GM12878 (cell line): ENCODE measurements at regions not wholly inside any gene's neighbourhood (a gene's known extent, or its start where the extent isn't known, plus 50 kb on each side); places are given as distances from the start of the nearest gene placed in this dataset.

Source experiments
- ATAC-seq: fragments of 200-7000 bp; cut with Tn5 transposase; 3 replicates; pipeline ENCODE4 v1.9.1; 2020; ENCODE audit warnings: mild to moderate bottlenecking, moderate library complexity
- BruUV-seq: library from RNA; stranded (reverse); fragments of 400-500 nt; replicated peaks from 2 replicates; lab custom pipeline; 2021; lab: Mats Ljungman, UMichigan
- CTCF ChIA-PET: fragments of 300-600 bp; sonication (Branson Sonifier 250); formaldehyde crosslinking; extraction: SDS; loops from one replicate; lab custom pipeline; 2021; ENCODE audit warnings: inconsistent platforms; lab: Yijun Ruan, JAX
- POLR2A ChIA-PET: fragments of 350-600 bp; formaldehyde crosslinking; extraction: SDS; loops from one replicate; lab custom pipeline; 2021; ENCODE audit warnings: inconsistent platforms; lab: Charles Lee
- RAD21 ChIA-PET: fragments of 300-600 bp; sonication (Branson Sonifier 250); formaldehyde crosslinking; loops from one replicate; lab custom pipeline; 2023; ENCODE audit warnings: antibody characterized with exemption; ENCODE audit not compliant: unreplicated experiment; lab: Charles Lee
- SMC1A ChIA-PET: fragments of 300-600 bp; sonication (Branson Sonifier 250); formaldehyde crosslinking; loops from one replicate; lab custom pipeline; 2023; ENCODE audit not compliant: unreplicated experiment, uncharacterized antibody; lab: Charles Lee
- DNase-seq: peaks from one replicate; pipeline ENCODE4 v3.0.0-alpha.2; 2011; ENCODE audit warnings: low read depth, low spot score
- FAIRE-seq: peaks from 3 replicates; lab custom pipeline; 2011; peaks lifted over from hg19 to GRCh38; lab: Jason Lieb, UNC
- H2AFZ ChIP-seq: 2 replicates; pipeline ENCODE4 v1.6.0; 2011; ENCODE audit warnings: low read depth, low read length, control low read depth; ENCODE audit not compliant: control insufficient read depth
- H3K27ac ChIP-seq: 2 replicates; pipeline ENCODE4 v1.5.1; 2011; ENCODE audit warnings: control low read depth; ENCODE audit not compliant: control insufficient read depth, insufficient read depth
- H3K27me3 ChIP-seq, 2 experiments: replicated peaks in 1 of 2; 2 replicates each; pipeline versions ENCODE4 v1.6.0 to v1.6.1; 2011; ENCODE audit warnings: low read length in 1 of 2; ENCODE audit not compliant: control insufficient read depth in 2 of 2, insufficient read depth in 2 of 2
- H3K36me3 ChIP-seq, 2 experiments: 2 replicates each; pipeline ENCODE4 v1.5.1; 2011; ENCODE audit warnings: low read length in 1 of 2; ENCODE audit not compliant: control insufficient read depth in 2 of 2, insufficient read depth in 2 of 2
- H3K4me1 ChIP-seq: 2 replicates; pipeline ENCODE4 v1.6.1; 2011; ENCODE audit warnings: mild to moderate bottlenecking, low read length, moderate library complexity, mixed read lengths; ENCODE audit not compliant: control insufficient read depth, insufficient read depth
- H3K4me2 ChIP-seq: 2 replicates; pipeline ENCODE4 v1.6.0; 2011; ENCODE audit warnings: control low read depth; ENCODE audit not compliant: control insufficient read depth, insufficient read depth
- H3K4me3 ChIP-seq: fragments of 200-600 bp; sonication (generic); 2 replicates; pipeline ENCODE4 v1.5.1; 2016
- H3K79me2 ChIP-seq: 2 replicates; pipeline ENCODE4 v1.6.0; 2011; ENCODE audit warnings: low read length; ENCODE audit not compliant: control insufficient read depth, insufficient read depth
- H3K9ac ChIP-seq: 2 replicates; pipeline ENCODE4 v1.8.0; 2011; ENCODE audit warnings: low read length, control low read depth, mixed read lengths; ENCODE audit not compliant: control insufficient read depth, insufficient read depth
- H3K9me3 ChIP-seq: replicated peaks from 3 replicates; pipeline ENCODE4 v1.5.1; 2011; ENCODE audit warnings: mild to moderate bottlenecking, low read length; ENCODE audit not compliant: control insufficient read depth, insufficient read depth
- H4K20me1 ChIP-seq: 2 replicates; pipeline ENCODE4 v1.6.0; 2011; ENCODE audit not compliant: control insufficient read depth, insufficient read depth
- BACH1 ChIP-seq: fragments of 450-650 bp; IDR thresholded peaks from 2 replicates; pipeline ENCODE4 v1.6.1; 2017; ENCODE audit warnings: mild to moderate bottlenecking, borderline replicate concordance
- CEBPB ChIP-seq, 2 experiments: fragments of 150-350 bp in 1 of 2; IDR thresholded peaks; 2 replicates each; pipeline ENCODE4 v1.6.1; 2012 to 2014; ENCODE audit warnings: low read depth in 2 of 2, low read length in 2 of 2, borderline replicate concordance in 1 of 2, inconsistent platforms in 1 of 2
- FOXK2 ChIP-seq: fragments of 450-650 bp; IDR thresholded peaks from 2 replicates; pipeline ENCODE4 v1.6.1; 2017; ENCODE audit warnings: mild to moderate bottlenecking, moderate library complexity
- TCF7 ChIP-seq: IDR thresholded peaks from 2 replicates; pipeline ENCODE4 v1.6.1; 2014; ENCODE audit warnings: antibody characterized with exemption, borderline replicate concordance
- ZBTB4 ChIP-seq: fragments of 450-650 bp; formaldehyde crosslinking; IDR thresholded peaks from 2 replicates; pipeline ENCODE4 v1.4.0; 2022; ENCODE audit warnings: mild to moderate bottlenecking, moderate library complexity
- WGBS: methylation state at CpG from one replicate; pipeline ENCODE4 v1.1.6; 2016; ENCODE audit warnings: low lambda C conversion rate; ENCODE audit not compliant: insufficient replicate concordance, insufficient coverage; ENCODE audit errors: missing lambda C conversion rate; 5-methylcytosine and 5-hydroxymethylcytosine counted together
- in situ Hi-C: fragments of 300-500 bp; cut with MboI; formaldehyde crosslinking; loops from 9 replicates; pipeline ENCODE4 v1.14.3; 2018; ENCODE audit warnings: mixed read lengths
- intact Hi-C: fragments of 100-400 bp; cut with micrococcal nuclease; formaldehyde crosslinking; loops from one replicate; pipeline ENCODE4 v1.14.2; 2022; ENCODE audit not compliant: unreplicated experiment

GRCh38 chr13:47044842-47045241 is 148.0 kb upstream of the HTR2A start:
- BruUV-seq = no TSS peak
- SMC1A ChIA-PET = no interaction called here
- Histone ChIP-seq H3K4me1 (no peaks in the 10 kb centered on the region), H3K36me3 (no peaks in the 10 kb centered on the region), H3K27me3 (no peaks in the 10 kb centered on the region), H3K4me3 (no peak overlapping the region), H3K4me2 (no peak overlapping the region), H3K79me2 (no peaks in the 10 kb centered on the region), H4K20me1 (no peaks in the 10 kb centered on the region), H3K9ac (no peak overlapping the region), H2AFZ (no peak overlapping the region), H3K9me3 (no peaks in the 10 kb centered on the region), H3K27ac (no peak overlapping the region)
- RAD21 ChIA-PET = no interaction called here
- ATAC-seq (no peak), FAIRE-seq (no peak), DNase-seq (no peak)
- in situ Hi-C loops (no loop called here), intact Hi-C loops (no loop called here)
- CTCF ChIA-PET = no interaction called here
- 100% methylated on average over 2 of the region's 2 CpGs for WGBS
- TF ChIP-seq TCF7 = no peak
- TF ChIP-seq BACH1 = no peak
- TF ChIP-seq CEBPB (IDR thresholded peaks at IDR 0.05; ENCODE audit: borderline replicate concordance in 1 of 2, low read depth in 2 of 2, low read length in 2 of 2) = no peak
- TF ChIP-seq ZBTB4 (CRISPR knock-in tag) = no peak
- no peak for TF ChIP-seq FOXK2
- POLR2A ChIA-PET = no interaction called here
